NCI-H2196 (cell line): ENCODE measurements at regions not wholly inside any gene's neighbourhood (a gene's known extent, or its start where the extent isn't known, plus 50 kb on each side); places are given as distances from the start of the nearest gene placed in this dataset.
"Not testable (repeated sequence)": the region's sequence is repeated elsewhere in the genome, so short reads cannot be mapped to it uniquely, and the experiment has no call there.

Experiments
- DNase-seq: peaks from one replicate; lab custom pipeline; 2025; ENCODE audit not compliant: unreplicated experiment; lab: John Stamatoyannopoulos, UW

- no peak for DNase-seq
Observed at GRCh38 chr20:40090236-40090635, 598.8 kb downstream of the MAFB start.

DNA sequence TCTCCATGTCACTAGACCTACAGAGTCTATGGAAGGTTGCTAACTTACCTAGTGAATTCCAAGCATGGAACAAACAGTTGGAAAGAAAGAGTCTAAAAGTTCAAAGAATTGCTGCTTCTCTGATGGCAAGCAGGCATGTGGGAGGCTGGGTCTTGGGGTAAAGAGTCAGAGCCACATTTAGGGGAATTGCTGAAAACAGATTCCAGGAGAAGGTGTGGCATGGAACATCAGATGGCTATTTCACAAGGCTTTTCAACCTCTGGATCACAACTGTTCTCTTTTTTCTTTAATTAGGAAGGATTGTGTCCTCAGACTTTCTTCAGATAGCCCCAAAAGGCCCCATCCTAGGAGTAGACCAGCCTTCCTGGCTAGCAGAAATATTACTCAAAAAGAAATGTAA is 601.5 kb downstream of the MAFB start:
- no peak for DNase-seq

- DNase-seq, result no peak
Observed at GRCh38 chr20:40085513-40085912, 603.5 kb downstream of the MAFB start.

DNA sequence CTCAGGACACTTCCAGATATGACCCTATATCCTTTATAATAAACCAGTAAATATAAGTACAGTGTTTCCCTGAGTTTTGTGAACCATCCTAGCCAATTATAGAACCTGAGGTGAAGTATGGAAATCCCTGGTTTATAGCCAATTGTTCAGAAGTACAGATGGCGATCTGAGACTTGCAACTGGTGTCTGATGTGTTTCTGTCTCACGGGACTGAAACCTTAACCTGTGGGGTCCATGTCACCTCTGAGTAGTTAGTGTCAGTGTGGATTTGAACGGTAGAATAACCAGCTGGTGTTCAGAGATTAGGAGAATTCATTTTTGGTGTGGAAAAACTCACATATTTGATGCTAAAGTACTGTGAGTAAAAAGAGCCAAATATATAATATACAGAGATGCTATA is 606.6 kb downstream of the MAFB start:
- DNase-seq, result no peak

DNA sequence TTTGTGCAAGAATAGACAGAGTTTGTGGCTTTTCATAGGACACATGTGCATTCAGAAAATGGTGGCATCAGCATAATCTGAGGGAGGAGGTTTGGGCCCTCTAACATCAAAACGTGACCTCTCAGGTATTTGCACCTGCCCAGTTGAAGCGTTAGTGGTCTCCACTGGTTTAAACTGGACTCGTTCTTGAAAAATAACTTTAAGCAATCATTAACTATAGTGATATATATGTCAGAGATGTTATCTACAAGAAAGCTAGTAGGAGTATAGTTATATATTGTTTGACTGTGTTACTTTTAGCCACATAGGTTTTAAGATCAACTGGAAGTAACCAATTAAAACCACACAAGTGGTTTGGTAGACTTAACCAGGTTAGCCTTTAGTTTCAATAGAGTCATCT is 607.4 kb downstream of the MAFB start:
- no peak for DNase-seq

- DNase-seq, result no peak
Observed at GRCh38 chr20:40080041-40080652, 608.9 kb downstream of the MAFB start.

DNA sequence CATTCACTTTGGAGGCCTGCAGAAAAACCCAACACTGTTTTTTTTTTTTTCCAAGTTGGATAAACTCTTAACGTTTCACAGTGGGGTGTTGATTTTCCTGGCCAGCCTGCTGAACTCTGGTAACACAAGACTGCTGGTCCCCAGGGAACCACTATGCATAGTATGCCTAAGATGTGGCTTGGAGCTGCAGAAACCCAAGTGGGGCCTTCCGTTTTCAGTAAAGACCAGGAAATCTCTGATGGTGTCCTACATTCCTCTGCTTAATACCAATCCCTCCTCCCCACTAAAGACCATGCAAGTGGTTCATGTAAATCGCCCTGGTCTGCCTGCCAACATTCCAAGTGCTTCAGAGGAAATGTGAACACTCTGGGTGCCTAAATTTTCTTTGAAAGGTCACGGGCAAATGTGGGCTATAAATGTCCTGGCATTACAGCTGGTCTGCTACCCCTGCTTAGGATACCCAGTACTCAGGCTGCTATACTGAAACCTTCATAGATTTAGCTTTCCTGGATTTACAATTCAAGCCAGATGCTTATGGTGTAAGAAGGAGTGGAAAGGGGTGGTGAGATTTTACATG is 615.4 kb downstream of the MAFB start:
- no peak for DNase-seq

DNA sequence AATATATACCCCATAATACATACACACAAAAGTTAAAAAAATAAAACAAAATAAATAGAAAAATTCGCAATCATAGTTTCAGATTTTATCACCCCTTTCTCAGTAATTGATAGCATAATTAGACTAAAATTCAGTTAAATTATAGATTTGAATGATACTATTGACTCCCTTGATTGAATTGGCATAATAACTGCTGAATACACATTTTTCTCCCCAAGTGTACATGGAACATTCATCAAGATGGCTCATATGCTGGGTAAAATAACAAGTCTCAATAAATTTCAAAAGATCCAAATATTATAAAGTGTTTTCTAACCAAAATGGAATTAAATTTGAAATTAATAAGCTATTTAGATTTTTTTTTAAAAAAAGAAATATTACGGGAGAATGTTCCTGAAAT is 616.1 kb downstream of the MAFB start:
- DNase-seq, result no peak

- no peak for DNase-seq
Observed at GRCh38 chr20:40056171-40056570, 632.9 kb downstream of the MAFB start.

DNA sequence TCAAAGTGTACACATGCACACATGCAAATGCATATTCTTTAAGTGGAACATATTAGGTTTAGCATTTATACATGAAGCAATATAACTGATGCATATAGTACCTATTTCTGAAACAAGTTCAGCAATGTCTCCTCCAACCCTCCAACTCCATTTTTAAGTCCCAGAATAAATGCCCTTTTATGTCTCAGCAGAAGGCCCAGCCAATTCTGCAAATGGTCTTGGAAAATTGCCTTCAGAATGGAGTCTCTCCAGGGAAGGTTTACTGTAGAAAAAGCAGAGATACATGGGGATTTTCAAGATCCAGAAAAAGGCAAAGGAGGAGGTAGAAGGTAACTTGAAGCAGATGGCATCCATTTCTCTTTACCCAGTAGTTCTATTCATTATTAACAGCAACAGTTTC is 633.3 kb downstream of the MAFB start:
- no peak for DNase-seq

DNA sequence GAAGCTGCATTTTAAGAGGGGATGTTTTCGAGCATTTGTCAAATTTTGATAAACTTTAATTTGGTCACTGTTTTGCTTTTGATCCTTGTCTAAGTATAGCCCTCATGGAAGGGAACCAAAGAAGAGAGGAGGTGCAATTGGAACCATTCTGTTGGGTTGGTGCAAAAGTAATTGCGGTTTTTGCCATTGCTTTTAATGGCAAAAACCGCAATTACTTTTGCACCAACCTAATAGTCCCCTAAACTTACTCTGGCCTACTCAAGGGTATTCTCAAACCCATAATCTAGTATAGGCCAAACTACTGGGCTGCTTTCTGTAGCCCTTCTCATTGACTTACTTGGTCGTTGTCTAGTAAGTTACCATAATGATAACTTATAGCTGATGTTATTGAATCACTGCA is 634.7 kb downstream of the MAFB start:
- DNase-seq, result no peak

DNA sequence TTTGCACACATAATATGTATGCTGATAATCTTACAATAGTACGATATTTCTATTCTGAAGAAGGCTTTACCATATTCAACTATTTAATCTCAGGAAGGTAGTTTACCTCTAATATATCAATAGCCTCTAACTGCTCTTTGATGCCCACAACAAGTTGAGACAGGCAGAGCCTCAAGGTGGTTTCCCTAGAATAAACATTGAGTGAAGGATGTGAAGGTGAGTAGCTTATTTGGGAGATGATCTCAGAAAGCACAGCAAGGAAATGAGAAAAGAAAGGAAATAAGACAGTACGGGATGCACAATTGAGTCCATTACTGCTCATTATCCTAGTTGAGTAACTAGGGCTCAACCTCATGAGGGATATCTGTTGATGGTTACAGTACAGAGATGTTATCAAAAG is 638.4 kb downstream of the MAFB start:
- DNase-seq, result no peak

GRCh38 chr20:40049854-40050253 is 639.2 kb downstream of the MAFB start:
- no peak for DNase-seq

DNA sequence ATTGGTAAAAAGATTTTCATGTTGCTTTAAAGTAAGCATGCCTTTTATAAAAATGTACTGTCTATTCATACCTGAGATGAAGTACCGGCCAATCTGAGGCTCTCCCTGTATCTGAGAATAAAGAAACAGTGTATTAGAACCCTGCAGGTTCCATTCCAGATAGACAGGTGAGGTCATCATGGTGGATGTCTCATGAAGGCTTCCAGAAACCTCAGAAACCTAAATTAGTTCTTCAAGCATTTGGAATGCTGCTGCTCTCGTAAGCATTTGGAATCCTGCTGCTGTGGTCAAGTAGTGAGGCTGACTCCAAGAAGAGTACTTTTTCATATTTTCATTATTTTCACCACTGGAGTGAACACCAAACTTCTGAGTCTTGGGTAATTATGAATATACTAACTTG is 642.3 kb downstream of the MAFB start:
- no peak for DNase-seq

DNA sequence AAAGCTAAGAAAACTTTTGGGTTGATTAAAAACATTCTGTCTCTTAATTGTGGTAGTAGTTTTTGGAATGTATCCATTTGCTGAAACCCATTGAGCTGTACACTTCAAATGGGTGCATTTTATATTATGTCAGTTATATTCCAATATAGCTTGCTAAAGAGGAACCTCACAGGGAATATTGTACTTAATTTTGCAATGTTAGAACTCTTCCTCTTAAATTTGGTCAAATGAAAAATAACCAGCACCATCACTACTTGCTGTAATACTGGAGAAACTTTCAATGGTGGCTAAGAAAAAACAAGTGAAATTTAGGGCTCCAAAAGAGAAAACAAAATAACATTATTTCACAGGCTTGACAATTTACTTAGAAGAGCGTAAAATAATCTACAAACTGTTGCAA is 651.5 kb downstream of the MAFB start:
- no peak for DNase-seq

DNA sequence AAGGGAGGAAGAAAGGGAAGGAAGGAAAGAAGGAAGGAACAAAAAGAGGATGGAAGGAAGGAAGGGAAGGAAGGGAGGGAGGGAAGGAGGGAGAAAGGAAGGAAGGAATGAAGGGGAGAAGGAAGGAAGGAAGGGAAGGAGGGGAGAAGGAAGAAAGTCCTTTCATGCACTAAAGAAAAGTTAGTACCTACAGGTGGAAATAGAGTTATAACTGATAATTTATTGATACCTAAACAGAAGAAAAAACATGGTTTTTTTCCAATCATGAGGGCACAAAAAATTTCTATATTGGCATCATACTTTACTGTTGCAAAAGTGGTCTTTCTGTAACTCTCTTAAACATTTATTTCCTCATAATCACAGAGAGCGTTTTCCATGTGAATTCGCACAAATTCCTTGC is 659.4 kb downstream of the MAFB start:
- no peak for DNase-seq

DNA sequence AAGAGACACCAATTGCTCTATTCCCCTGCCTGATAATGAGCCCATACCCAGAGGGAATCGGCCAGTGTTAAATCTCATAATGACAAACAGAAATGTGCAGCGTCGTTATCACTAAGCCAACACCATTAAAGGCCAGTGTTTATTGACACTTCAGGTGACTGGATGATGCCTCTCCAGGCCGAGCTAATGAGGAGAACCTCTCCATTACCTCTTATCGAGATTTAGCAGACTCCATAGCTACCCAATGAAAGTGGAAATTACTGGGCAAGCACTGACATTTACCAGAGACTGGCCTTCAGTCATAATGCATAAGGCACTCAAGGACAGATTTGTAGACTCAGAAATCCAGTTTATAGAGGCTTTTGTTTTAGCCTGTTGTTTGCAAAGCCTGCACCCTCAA is 669.5 kb downstream of the MAFB start:
- peak; percentile 27 for DNase-seq

DNA sequence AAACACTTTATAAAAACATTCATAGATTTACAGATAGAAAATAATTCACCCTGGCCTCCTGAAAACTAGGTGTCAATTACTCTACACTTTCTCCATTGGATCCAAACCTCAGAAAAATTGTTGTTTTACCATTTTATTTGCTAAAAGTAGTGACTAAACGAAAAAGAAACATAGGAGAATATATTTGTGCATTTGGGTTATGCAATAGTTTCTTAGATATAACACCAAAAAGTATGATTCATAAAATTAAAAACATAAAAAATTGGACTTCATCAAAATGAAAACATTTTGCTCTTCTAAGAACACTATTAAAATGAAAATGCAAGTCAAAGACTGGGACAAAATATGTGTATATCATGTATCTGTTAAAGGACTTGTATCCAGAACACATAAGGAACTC is 671.3 kb downstream of the MAFB start:
- DNase-seq, result no peak

DNA sequence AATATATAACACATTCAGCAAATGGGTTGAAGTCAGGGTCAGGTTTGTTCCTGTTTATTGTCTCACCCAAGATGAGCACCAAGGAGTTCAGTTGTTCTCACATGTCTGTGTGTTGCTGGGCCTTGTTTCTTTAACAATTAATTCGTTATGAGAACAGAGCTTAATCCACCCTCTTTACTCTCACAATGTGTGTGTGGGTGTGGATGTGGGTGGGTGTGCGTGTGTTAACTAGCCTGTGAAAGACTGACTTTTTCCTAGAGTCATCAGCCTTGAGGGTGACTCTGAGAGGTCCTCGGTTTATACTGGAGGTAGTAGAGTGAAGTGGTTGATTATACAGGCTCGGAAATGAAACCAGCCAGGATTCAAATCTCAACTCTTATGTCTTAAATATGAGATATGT is 672.1 kb downstream of the MAFB start:
- DNase-seq, result no peak

DNA sequence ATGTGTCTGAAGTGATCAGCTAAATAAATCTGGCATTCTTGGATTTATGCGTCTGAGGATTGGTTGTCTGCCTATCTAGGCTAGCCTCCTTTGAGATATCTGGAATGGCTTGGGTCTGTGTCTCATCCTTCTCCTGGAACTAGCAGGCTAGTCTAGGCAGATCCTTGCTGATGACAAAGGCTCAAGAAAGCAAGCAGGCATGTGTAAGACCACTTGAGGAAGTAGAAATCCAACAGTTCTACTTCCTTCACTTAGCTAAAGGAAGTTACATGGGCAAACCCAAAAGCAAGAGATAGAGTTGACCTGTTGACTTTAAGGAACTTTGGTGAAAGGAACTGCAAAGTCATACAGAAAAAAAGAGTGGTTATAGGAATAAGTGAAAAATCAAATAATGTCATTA is 672.6 kb downstream of the MAFB start:
- no peak for DNase-seq

DNA sequence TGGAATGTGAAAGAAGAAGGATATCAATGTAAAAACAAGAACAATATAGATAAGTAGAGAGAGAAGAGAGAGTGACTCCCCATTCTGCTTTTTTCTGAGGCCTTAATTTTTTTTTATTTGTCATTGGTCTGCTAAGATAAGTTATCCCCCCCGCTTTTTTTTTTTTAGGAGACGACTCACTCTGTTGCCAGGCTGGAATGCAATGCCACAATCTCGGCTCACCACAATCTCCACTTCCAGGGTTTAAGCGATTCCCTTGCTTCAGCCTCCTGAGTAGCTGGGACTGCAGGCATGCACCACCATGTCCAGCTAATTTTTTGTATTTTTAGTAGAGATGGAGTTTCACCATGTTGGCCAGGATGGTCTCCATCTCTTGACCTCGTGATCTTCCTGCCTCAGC is 677.0 kb downstream of the MAFB start:
- DNase-seq, result not testable (repeated sequence)

- no peak for DNase-seq
Observed at GRCh38 chr20:40010483-40010882, 678.6 kb downstream of the MAFB start.

GRCh38 chr20:40009542-40009941 is 679.5 kb downstream of the MAFB start:
- DNase-seq, result no peak
